Heart left ventricle (tissue), 13 donors: ENCODE measurements at regions not wholly inside any gene's neighbourhood (a gene's known extent, or its start where the extent isn't known, plus 50 kb on each side); places are given as distances from the start of the nearest gene placed in this dataset.

ENCODE experiments used
- POLR2A ChIP-seq, 2 donors: fragments of 450-650 bp; IDR thresholded peaks; one replicate each; pipeline ENCODE4 v1.6.1; 2017; ENCODE audit warnings: antibody characterized with exemption in 2 of 2, mild to moderate bottlenecking in 2 of 2, moderate library complexity in 2 of 2
- TF ChIP-seq, protein P1 (sequence below), 12 donors: fragments of 200-600 bp; sonication (generic) in 4 of 12; IDR thresholded peaks; one replicate each; pipeline versions ENCODE4 v1.5.0 to v1.8.0; 2018 to 2022; ENCODE audit warnings: antibody characterized with exemption in 12 of 12, mild to moderate bottlenecking in 5 of 12
- donor health status: ischemic (EF 13 %, LVEDD 7.1; RV severe dilation, severe dysfunction).
- donor health status: DM: no; HTN: yes; CAD: no.
- donor health status: DM: no; HTN: no; CAD: no.
- donor health status: ischemic (EF 25% LVEDD 6.9; RV normal size, moderate dysfunction).
- donor health status: ischemic (EF 25% LVEDD 5.7; RV mildly dilated, moderate dysfunction).
- donor health status: ischemic (EF 35%, LVEDD 5.7; RV mildly dilated, moderate dysfunction).
- donor health status: nonischemic (EF 11% LVEDD 7.7; RV severe dilation, severe dysfunction).
- donor health status: DM: yes; HTN: yes; CAD: no.
- donor health status: PGD.
- donor health status: ischemic (EF 29% LVEDD 5.4; RV normal size, mild dysfunction).
- donor health status: nonischemic (EF 23%, LVEDD 6.1; RV moderate dilation, normal function).

DNA sequence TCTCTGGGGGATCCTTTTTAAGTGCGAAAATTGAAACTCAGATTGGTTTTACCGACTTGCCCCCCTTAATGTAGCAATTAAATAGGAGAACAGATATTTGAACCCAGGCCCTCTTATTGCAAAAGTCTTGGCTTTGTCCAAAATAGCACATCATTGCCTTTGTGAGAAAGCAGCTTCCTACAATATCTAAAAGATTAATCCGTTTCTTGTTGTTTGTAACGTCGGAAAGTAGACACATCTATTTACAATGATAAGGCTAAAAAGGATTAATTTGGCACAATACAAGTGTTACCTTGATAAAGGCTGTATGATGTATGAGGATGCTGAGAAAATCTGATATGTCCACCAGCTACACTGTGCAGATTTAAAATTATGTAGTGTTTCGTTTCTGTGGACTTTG, 108.7 kb upstream of the SLC10A2 start:
- TF ChIP-seq, protein P1, sequence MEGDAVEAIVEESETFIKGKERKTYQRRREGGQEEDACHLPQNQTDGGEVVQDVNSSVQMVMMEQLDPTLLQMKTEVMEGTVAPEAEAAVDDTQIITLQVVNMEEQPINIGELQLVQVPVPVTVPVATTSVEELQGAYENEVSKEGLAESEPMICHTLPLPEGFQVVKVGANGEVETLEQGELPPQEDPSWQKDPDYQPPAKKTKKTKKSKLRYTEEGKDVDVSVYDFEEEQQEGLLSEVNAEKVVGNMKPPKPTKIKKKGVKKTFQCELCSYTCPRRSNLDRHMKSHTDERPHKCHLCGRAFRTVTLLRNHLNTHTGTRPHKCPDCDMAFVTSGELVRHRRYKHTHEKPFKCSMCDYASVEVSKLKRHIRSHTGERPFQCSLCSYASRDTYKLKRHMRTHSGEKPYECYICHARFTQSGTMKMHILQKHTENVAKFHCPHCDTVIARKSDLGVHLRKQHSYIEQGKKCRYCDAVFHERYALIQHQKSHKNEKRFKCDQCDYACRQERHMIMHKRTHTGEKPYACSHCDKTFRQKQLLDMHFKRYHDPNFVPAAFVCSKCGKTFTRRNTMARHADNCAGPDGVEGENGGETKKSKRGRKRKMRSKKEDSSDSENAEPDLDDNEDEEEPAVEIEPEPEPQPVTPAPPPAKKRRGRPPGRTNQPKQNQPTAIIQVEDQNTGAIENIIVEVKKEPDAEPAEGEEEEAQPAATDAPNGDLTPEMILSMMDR (IDR thresholded peaks at IDR 0.05), result no peak
- no peak for TF ChIP-seq POLR2A (IDR thresholded peaks at IDR 0.05)
